OCI-LY1 (cell line): ENCODE measurements at regions not wholly inside any gene's neighbourhood (a gene's known extent, or its start where the extent isn't known, plus 50 kb on each side); places are given as distances from the start of the nearest gene placed in this dataset.

Experiments used
- EZH2 ChIP-seq: fragments of 200-600 bp; sonication (generic), shearing (Covaris generic); IDR thresholded peaks from 2 replicates; pipeline ENCODE4 v1.8.0; 2017; ENCODE audit warnings: borderline replicate concordance, mixed run types, mild to moderate bottlenecking, antibody characterized with exemption, low read length, moderate library complexity, mixed read lengths
- TF ChIP-seq, protein P1 (sequence below): fragments of 200-600 bp; sonication (generic), shearing (Covaris generic); IDR thresholded peaks from 2 replicates; pipeline ENCODE4 v1.5.1; 2017; ENCODE audit warnings: mild to moderate bottlenecking, antibody characterized with exemption, low read length, moderate library complexity, mixed read lengths

DNA sequence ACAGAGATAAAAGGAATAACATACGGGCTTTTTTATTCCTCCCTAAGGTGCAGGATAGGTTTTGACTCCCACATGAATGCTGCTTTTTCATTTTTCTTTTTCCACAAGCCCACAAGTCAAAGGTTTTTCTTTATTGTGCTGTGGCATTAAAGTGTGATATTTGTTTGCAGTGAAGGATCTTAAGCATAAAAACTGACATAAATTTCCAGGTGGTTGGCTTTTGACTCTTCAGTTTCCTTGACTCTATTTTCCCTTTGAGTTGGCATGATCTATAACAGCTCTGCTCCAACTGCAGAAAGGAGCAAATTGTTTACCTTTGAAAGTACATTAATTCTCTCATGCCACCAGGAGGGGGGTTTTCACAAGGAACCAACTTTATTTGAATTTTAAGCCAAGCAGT, 326.2 kb upstream of the FAM98A start:
- TF ChIP-seq, protein P1, sequence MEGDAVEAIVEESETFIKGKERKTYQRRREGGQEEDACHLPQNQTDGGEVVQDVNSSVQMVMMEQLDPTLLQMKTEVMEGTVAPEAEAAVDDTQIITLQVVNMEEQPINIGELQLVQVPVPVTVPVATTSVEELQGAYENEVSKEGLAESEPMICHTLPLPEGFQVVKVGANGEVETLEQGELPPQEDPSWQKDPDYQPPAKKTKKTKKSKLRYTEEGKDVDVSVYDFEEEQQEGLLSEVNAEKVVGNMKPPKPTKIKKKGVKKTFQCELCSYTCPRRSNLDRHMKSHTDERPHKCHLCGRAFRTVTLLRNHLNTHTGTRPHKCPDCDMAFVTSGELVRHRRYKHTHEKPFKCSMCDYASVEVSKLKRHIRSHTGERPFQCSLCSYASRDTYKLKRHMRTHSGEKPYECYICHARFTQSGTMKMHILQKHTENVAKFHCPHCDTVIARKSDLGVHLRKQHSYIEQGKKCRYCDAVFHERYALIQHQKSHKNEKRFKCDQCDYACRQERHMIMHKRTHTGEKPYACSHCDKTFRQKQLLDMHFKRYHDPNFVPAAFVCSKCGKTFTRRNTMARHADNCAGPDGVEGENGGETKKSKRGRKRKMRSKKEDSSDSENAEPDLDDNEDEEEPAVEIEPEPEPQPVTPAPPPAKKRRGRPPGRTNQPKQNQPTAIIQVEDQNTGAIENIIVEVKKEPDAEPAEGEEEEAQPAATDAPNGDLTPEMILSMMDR, result no peak
- no peak for TF ChIP-seq EZH2
